WERI-Rb-1 (cell line): ENCODE measurements at regions not wholly inside any gene's neighbourhood (a gene's known extent, or its start where the extent isn't known, plus 50 kb on each side); places are given as distances from the start of the nearest gene placed in this dataset.

Source experiments
- DNase-seq: peaks from one replicate; pipeline ENCODE4 v3.0.0-alpha.2; 2020
- H3K27ac ChIP-seq: fragments of 250-450 bp; sonication (Bioruptor Pico); 2 replicates; pipeline ENCODE4 v1.5.1; 2020; ENCODE audit warnings: mild to moderate bottlenecking, moderate library complexity
- H3K27me3 ChIP-seq: fragments of 250-450 bp; sonication (Bioruptor Pico); 2 replicates; pipeline ENCODE4 v1.5.1; 2021; ENCODE audit warnings: mild to moderate bottlenecking, low read depth, moderate library complexity; ENCODE audit not compliant: insufficient read depth, severe bottlenecking
- H3K36me3 ChIP-seq: fragments of 250-450 bp; sonication (Bioruptor Pico); 2 replicates; pipeline ENCODE4 v1.5.1; 2020; ENCODE audit warnings: mild to moderate bottlenecking, moderate library complexity
- H3K4me3 ChIP-seq: 2 replicates; pipeline ENCODE4 v1.5.1; 2011; ENCODE audit warnings: low read depth, mild to moderate bottlenecking, control low read depth, low read length
- H3K9me3 ChIP-seq: fragments of 250-450 bp; sonication (Bioruptor Pico); 2 replicates; pipeline ENCODE4 v1.5.1; 2021; ENCODE audit warnings: mild to moderate bottlenecking, moderate library complexity; ENCODE audit not compliant: severe bottlenecking
- TF ChIP-seq, protein P1 (sequence below): IDR thresholded peaks from 2 replicates; pipeline ENCODE4 v1.5.1; 2011; ENCODE audit warnings: low read depth, mild to moderate bottlenecking, control low read depth, inconsistent platforms, low read length

DNA sequence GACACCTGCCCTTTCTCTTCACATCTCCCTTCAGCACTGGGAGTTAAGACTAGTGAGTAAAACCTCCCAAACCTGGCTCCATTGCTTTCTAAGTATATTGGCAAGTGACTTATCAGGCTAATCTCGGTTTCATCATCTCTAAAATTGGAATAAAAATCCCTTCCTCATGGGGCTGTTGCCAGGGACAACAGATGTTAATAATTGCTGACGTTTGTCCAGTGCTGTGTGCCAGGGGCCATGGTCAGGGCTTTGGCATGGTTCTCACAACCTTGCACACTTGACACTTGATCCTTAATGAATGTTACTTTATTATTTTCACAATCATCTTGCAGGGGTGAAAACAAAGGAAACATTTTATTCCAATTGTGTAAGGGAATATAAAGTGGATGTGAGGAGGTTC lies 1262.0 kb upstream of the WWC1 start:
- Histone ChIP-seq H3K36me3 (no peaks in the 10 kb centered on the region), H3K4me3 (no peak overlapping the region), H3K27ac (no peak overlapping the region), H3K9me3 (no peaks in the 10 kb centered on the region), H3K27me3 (no peaks in the 10 kb centered on the region)
- TF ChIP-seq, protein P1, sequence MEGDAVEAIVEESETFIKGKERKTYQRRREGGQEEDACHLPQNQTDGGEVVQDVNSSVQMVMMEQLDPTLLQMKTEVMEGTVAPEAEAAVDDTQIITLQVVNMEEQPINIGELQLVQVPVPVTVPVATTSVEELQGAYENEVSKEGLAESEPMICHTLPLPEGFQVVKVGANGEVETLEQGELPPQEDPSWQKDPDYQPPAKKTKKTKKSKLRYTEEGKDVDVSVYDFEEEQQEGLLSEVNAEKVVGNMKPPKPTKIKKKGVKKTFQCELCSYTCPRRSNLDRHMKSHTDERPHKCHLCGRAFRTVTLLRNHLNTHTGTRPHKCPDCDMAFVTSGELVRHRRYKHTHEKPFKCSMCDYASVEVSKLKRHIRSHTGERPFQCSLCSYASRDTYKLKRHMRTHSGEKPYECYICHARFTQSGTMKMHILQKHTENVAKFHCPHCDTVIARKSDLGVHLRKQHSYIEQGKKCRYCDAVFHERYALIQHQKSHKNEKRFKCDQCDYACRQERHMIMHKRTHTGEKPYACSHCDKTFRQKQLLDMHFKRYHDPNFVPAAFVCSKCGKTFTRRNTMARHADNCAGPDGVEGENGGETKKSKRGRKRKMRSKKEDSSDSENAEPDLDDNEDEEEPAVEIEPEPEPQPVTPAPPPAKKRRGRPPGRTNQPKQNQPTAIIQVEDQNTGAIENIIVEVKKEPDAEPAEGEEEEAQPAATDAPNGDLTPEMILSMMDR: no peak
- DNase-seq: no peak

DNA sequence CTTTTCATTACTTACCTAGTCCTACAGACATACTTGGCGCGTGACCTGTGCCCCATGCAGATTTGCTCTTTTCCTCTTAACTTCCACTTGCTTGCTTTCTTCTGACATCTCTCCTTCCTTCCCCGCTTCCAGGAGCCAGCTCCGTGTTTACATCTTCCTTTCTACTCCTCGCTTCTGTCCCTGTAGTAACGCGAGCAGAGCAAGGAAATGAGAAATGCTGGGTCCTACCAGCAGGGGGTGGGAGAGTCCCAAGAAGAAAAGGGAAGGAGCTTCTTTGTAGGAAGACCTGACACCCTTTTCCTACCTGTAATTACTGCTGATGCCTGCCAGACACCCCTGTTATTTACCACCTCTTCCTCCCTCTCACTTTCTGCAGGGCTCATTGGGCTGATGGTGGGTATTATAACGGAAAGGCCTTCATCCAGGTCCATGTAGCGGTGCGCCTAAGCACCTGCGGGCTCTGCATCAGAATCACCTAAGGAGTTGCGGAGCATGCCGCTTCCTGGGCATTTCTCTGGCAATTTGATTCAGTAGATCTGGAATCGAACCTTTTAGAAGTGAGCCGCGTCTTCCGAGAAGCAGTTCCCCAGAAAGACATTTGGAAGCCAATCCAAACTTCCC lies 1260.8 kb upstream of the WWC1 start:
- Histone ChIP-seq H3K36me3 (no peaks in the 10 kb centered on the region), H3K27ac (no peak overlapping the region), H3K27me3 (no peaks in the 10 kb centered on the region), H3K4me3 (no peak overlapping the region), H3K9me3 (no peaks in the 10 kb centered on the region)
- DNase-seq: peak; percentile 58
- TF ChIP-seq, protein P1: peak; percentile 67

DNA sequence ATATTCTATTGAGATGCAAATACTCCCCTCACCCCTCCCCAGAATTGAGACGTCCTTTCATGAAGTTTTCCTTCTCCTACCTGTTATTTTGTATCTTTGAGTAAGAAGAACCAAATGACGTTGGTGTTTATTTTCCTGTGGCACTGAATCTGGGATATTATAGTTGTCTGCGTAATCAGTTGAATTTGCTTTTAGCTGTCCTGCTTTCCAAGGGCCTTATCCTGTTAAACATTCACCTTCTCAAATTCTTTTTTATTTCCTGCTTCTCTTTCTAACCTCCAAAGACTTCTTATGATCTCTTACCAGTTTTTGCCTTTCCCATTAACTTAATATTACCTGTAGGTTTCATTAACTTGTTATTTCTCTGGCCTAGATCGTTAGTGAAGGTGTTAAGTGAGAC lies 1254.9 kb upstream of the WWC1 start:
- TF ChIP-seq, protein P1: no peak
- no peaks in the 10 kb centered on the region for H3K27me3 ChIP-seq
- DNase-seq: no peak

DNA sequence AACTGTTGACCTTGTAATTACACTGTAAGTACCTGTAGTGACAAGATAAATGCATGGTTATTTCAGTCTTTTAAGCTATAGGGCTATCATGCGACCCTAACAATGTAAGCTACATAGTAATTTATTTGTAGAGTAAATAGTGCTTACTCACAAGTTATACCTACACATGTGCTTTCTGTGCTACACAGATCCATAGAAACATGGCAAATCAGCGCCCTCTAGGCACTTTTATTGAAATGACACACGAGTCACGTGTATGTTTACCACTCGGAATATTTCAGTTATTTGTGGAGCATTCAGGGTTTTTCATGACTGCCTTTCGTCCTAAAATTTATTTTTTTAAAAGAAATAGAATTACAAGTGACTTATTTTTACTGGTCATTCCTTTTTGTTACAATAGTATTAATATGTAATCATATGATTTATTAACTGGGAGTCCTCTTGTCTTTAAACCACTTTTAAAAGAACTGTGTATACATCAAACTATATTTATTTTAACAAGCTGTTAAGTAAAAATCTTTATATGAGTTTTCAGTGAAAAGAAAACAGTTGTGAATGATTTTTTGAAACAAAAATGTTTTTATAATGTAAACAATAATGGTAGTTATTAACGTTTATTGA lies 1242.3 kb upstream of the WWC1 start:
- H3K4me3 ChIP-seq: no peak overlapping the region
- no peaks in the 10 kb centered on the region for H3K27me3 ChIP-seq
- TF ChIP-seq, protein P1: peak; percentile 44
- H3K36me3 ChIP-seq: no peaks in the 10 kb centered on the region
- no peak overlapping the region for H3K27ac ChIP-seq
- peak; percentile 61 for DNase-seq
- no peaks in the 10 kb centered on the region for H3K9me3 ChIP-seq

More for the DNA sequence above, 1254.9 kb upstream of the WWC1 start:
- H3K9me3 ChIP-seq: no peaks in the 10 kb centered on the region
- no peak overlapping the region for H3K27ac ChIP-seq
- no peak overlapping the region for H3K4me3 ChIP-seq
- H3K36me3 ChIP-seq: no peaks in the 10 kb centered on the region

DNA sequence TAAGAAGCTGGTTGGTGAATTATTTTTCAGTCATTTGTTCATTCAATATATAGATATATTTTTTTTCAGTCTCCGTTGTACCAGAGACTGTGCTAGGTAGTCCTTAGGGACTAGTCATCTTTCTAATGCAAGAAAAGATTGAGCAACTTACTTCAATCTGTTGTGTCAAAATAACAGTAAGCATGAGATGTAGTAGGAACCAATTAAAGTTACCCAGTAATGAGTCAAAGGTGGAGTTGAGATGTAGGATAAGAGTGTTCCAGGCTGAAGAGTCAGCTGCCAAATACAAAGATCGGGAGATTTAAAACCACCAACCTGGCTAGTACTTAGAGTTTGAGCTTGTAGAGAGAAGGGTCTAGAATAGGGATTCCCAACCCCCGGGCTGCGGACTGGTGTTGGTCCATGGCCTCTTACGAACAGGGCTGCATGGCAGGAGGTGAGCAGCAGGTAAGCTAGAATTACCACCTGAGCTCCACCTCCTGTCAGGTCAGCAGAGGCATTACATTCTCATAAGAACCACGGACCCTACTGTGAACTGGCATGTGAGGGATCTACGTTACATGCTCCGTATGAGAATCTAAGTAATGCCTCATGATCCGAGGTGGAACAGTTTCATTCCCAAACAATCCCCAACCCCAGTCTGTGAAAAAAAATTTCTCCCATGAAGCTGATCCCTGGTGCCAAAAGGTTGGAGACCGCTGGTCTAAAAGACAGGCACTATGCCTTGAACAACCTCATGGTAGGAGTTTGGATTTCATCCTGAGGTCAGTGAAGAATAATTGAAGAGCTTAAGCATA lies 1241.5 kb upstream of the WWC1 start:
- Histone ChIP-seq H3K27ac (no peak overlapping the region), H3K9me3 (no peaks in the 10 kb centered on the region), H3K36me3 (no peaks in the 10 kb centered on the region), H3K27me3 (no peaks in the 10 kb centered on the region), H3K4me3 (no peak overlapping the region)
- DNase-seq: no peak
- TF ChIP-seq, protein P1: no peak
